Esophagus squamous epithelium (tissue), 5 donors: ENCODE measurements at regions not wholly inside any gene's neighbourhood (a gene's known extent, or its start where the extent isn't known, plus 50 kb on each side); places are given as distances from the start of the nearest gene placed in this dataset.

Experiments used
- DNase-seq: peaks from one replicate; lab custom pipeline; 2025; lab: John Stamatoyannopoulos, UW
- H3K27ac ChIP-seq, 4 donors: fragments of 200-600 bp; sonication (generic); one replicate each; pipeline ENCODE4 v1.5.1; 2016 to 2019; ENCODE audit warnings: mild to moderate bottlenecking in 1 of 4
- H3K27me3 ChIP-seq, 4 donors: fragments of 200-600 bp; sonication (generic); 1 replicate in 3 of 4; 2 replicates in 1 of 4; pipeline versions ENCODE4 v1.5.1 to v1.6.0; 2017 to 2021; ENCODE audit warnings: antibody characterized with exemption in 1 of 4
- H3K36me3 ChIP-seq, 3 donors: fragments of 200-600 bp; sonication (generic); one replicate each; pipeline ENCODE4 v1.5.1; 2016 to 2019
- H3K4me1 ChIP-seq, 3 donors: fragments of 200-600 bp; sonication (generic); one replicate each; pipeline ENCODE4 v1.5.1; 2017 to 2019
- H3K4me3 ChIP-seq, 4 donors: fragments of 200-600 bp; sonication (generic); 1 replicate in 3 of 4; 2 replicates in 1 of 4; pipeline ENCODE4 v1.5.1; 2016 to 2019; ENCODE audit warnings: mild to moderate bottlenecking in 2 of 4, moderate library complexity in 1 of 4
- H3K9me3 ChIP-seq, 3 donors: fragments of 200-600 bp; sonication (generic); one replicate each; pipeline ENCODE4 v1.5.1; 2016 to 2019
- CTCF ChIP-seq, 6 experiments: fragments of 450-650 bp in 4 of 6; fragments of 200-600 bp in 2 of 6; sonication (generic) in 2 of 6; IDR thresholded peaks; one replicate each; pipeline ENCODE4 v1.5.1; 2016 to 2019; ENCODE audit warnings: antibody characterized with exemption in 6 of 6, mild to moderate bottlenecking in 4 of 6, moderate library complexity in 4 of 6
- POLR2A ChIP-seq, 4 donors: fragments of 450-650 bp; IDR thresholded peaks; one replicate each; pipeline ENCODE4 v1.6.1; 2017; ENCODE audit warnings: antibody characterized with exemption in 4 of 4, mild to moderate bottlenecking in 4 of 4, moderate library complexity in 3 of 4
- WGBS, 2 donors: methylation state at CpG; one replicate each; pipeline ENCODE4 v1.1.5; 2018; 5-methylcytosine and 5-hydroxymethylcytosine counted together
- intact Hi-C: fragments of 100-400 bp; cut with DNase I; formaldehyde crosslinking; loops from one replicate; pipeline ENCODE4 v1.15.0; 2022
- donor health status: DM: yes; HTN: yes; CAD: no.

- Histone ChIP-seq H3K9me3 (no peaks in the 10 kb centered on the region), H3K4me1 (no peaks in the 10 kb centered on the region), H3K27me3 (no peaks in the 10 kb centered on the region), H3K4me3 (no peak overlapping the region), H3K27ac (no peak overlapping the region), H3K36me3 (no peaks in the 10 kb centered on the region)
- 62 to 63% methylated on average over 2 of the region's 2 CpGs for WGBS, 2 donors
- intact Hi-C loops: no loop called here
- no peak for DNase-seq
- TF ChIP-seq CTCF (IDR thresholded peaks at IDR 0.05): no peak
- no peak for TF ChIP-seq POLR2A (IDR thresholded peaks at IDR 0.05)
Observed at GRCh38 chr2:106316915-106317314, 122.8 kb upstream of the UXS1 start.

GRCh38 chr2:106314444-106314843 is 120.3 kb upstream of the UXS1 start:
- TF ChIP-seq POLR2A (IDR thresholded peaks at IDR 0.05) (no peak), CTCF (IDR thresholded peaks at IDR 0.05) (no peak)
- H3K9me3 ChIP-seq: no peaks in the 10 kb centered on the region
- 54 to 70% methylated on average over 3 of the region's 3 CpGs for WGBS, 2 donors

GRCh38 chr2:106311041-106311370 is 116.9 kb upstream of the UXS1 start:
- no peak overlapping the region for H3K4me3 ChIP-seq
- H3K27ac ChIP-seq: no peak overlapping the region
- no peaks in the 10 kb centered on the region for H3K36me3 ChIP-seq
- 87 to 91% methylated on average over 5 of the region's 5 CpGs for WGBS, 2 donors
- intact Hi-C loops: no loop called here
- no peaks in the 10 kb centered on the region for H3K27me3 ChIP-seq
- no peaks in the 10 kb centered on the region for H3K9me3 ChIP-seq
- H3K4me1 ChIP-seq: no peaks in the 10 kb centered on the region
- no peak for TF ChIP-seq POLR2A (IDR thresholded peaks at IDR 0.05)
- no peak for TF ChIP-seq CTCF (IDR thresholded peaks at IDR 0.05)
- no peak for DNase-seq

More at GRCh38 chr2:106314444-106314843, 120.3 kb upstream of the UXS1 start:
- Histone ChIP-seq H3K27ac (no peak overlapping the region), H3K4me1 (no peaks in the 10 kb centered on the region), H3K27me3 (no peaks in the 10 kb centered on the region), H3K4me3 (no peak overlapping the region), H3K36me3 (no peaks in the 10 kb centered on the region)
- no peak for DNase-seq
- intact Hi-C loops: no loop called here

- Histone ChIP-seq H3K4me1 (no peaks in the 10 kb centered on the region), H3K9me3 (no peaks in the 10 kb centered on the region), H3K4me3 (no peak overlapping the region), H3K27ac (no peak overlapping the region), H3K27me3 (no peaks in the 10 kb centered on the region), H3K36me3 (no peaks in the 10 kb centered on the region)
- intact Hi-C loops: no loop called here
- TF ChIP-seq POLR2A (IDR thresholded peaks at IDR 0.05) (no peak), CTCF (IDR thresholded peaks at IDR 0.05) (no peak)
- DNase-seq: no peak
- 60 to 61% methylated on average over 1 of the region's 1 CpG for WGBS, 2 donors
Observed at GRCh38 chr2:106307860-106308259, 113.8 kb upstream of the UXS1 start.

- no peaks in the 10 kb centered on the region for H3K4me1 ChIP-seq
- WGBS, 2 donors: 72% methylated on average over 3 of the region's 3 CpGs
Observed at GRCh38 chr2:106306387-106306786, 112.3 kb upstream of the UXS1 start.

GRCh38 chr2:106304612-106305184 is 110.6 kb upstream of the UXS1 start:
- intact Hi-C loops: no loop called here
- H3K9me3 ChIP-seq: no peaks in the 10 kb centered on the region
- H3K27me3 ChIP-seq: no peaks in the 10 kb centered on the region
- 78% methylated on average over 5 of the region's 5 CpGs for WGBS, 2 donors
- no peaks in the 10 kb centered on the region for H3K4me1 ChIP-seq
- TF ChIP-seq CTCF (IDR thresholded peaks at IDR 0.05) (no peak), POLR2A (IDR thresholded peaks at IDR 0.05) (no peak)
- H3K4me3 ChIP-seq: no peak overlapping the region
- H3K27ac ChIP-seq: no peak overlapping the region
- H3K36me3 ChIP-seq: no peaks in the 10 kb centered on the region
- DNase-seq: no peak

More at GRCh38 chr2:106306387-106306786, 112.3 kb upstream of the UXS1 start:
- Histone ChIP-seq H3K27ac (no peak overlapping the region), H3K27me3 (no peaks in the 10 kb centered on the region), H3K9me3 (no peaks in the 10 kb centered on the region), H3K4me3 (no peak overlapping the region), H3K36me3 (no peaks in the 10 kb centered on the region)
- TF ChIP-seq POLR2A (IDR thresholded peaks at IDR 0.05): no peak
- no peak for DNase-seq
- intact Hi-C loops: no loop called here
